OCI-LY7 (cell line): ENCODE measurements at regions not wholly inside any gene's neighbourhood (a gene's known extent, or its start where the extent isn't known, plus 50 kb on each side); places are given as distances from the start of the nearest gene placed in this dataset.

ENCODE experiments used
- BruUV-seq: library from RNA; stranded (reverse); fragments of 400-500 nt; replicated peaks from 2 replicates; lab custom pipeline; 2021; lab: Mats Ljungman, UMichigan
- CTCF ChIA-PET: fragments of 300-600 bp; sonication (Branson Sonifier 250); formaldehyde crosslinking; loops from one replicate; lab custom pipeline; 2022; ENCODE audit warnings: antibody characterized with exemption; ENCODE audit not compliant: unreplicated experiment; lab: Charles Lee
- POLR2A ChIA-PET: fragments of 300-600 bp; sonication (Branson Sonifier 250); formaldehyde crosslinking; loops from one replicate; lab custom pipeline; 2022; ENCODE audit warnings: antibody characterized with exemption; lab: Charles Lee
- DNase-seq: peaks from one replicate; pipeline ENCODE4 v3.0.0-alpha.2; 2015; ENCODE audit warnings: low spot score
- H2AFZ ChIP-seq: fragments of 200-600 bp; sonication (generic), shearing (Covaris generic); 2 replicates; pipeline ENCODE4 v1.6.1; 2014; ENCODE audit warnings: mild to moderate bottlenecking, antibody characterized with exemption, low read length, moderate library complexity
- H3K27ac ChIP-seq: fragments of 200-600 bp; sonication (generic); 2 replicates; pipeline ENCODE4 v1.5.1; 2014; ENCODE audit warnings: mixed run types, low read depth, mild to moderate bottlenecking, moderate library complexity, low read length, inconsistent platforms; ENCODE audit not compliant: poor library complexity, severe bottlenecking
- H3K36me3 ChIP-seq: fragments of 200-600 bp; sonication (generic); 2 replicates; pipeline ENCODE4 v1.6.1; 2014; ENCODE audit warnings: mild to moderate bottlenecking, antibody characterized with exemption, low read length, moderate library complexity, mixed read lengths; ENCODE audit not compliant: insufficient read depth
- H3K4me1 ChIP-seq: fragments of 200-600 bp; sonication (generic); 2 replicates; pipeline ENCODE4 v1.5.1; 2014; ENCODE audit warnings: mild to moderate bottlenecking, low read length; ENCODE audit not compliant: insufficient read depth, poor library complexity, severe bottlenecking
- H3K4me2 ChIP-seq: fragments of 200-600 bp; sonication (generic); 2 replicates; pipeline ENCODE4 v1.6.1; 2014; ENCODE audit warnings: mild to moderate bottlenecking, low read length
- H3K4me3 ChIP-seq: fragments of 200-600 bp; sonication (generic); 2 replicates; pipeline ENCODE4 v1.5.1; 2014; ENCODE audit warnings: mild to moderate bottlenecking, low read depth, low read length; ENCODE audit not compliant: poor library complexity, severe bottlenecking
- H3K79me2 ChIP-seq: fragments of 200-600 bp; sonication (generic); 2 replicates; pipeline ENCODE4 v1.6.1; 2016; ENCODE audit warnings: low read depth, mild to moderate bottlenecking, low read length, moderate library complexity, mixed read lengths; ENCODE audit not compliant: insufficient read depth
- H3K9me2 ChIP-seq: fragments of 200-600 bp; sonication (generic); 2 replicates; pipeline ENCODE4 v1.6.1; 2016; ENCODE audit warnings: mild to moderate bottlenecking, low read length, mixed read lengths; ENCODE audit not compliant: insufficient read depth
- H3K9me3 ChIP-seq: fragments of 200-600 bp; sonication (generic); 2 replicates; pipeline ENCODE4 v1.6.1; 2014; ENCODE audit warnings: mild to moderate bottlenecking, mixed run types, low read length, mixed read lengths
- H4K20me1 ChIP-seq: fragments of 200-600 bp; sonication (generic); 2 replicates; pipeline ENCODE4 v1.6.1; 2014; ENCODE audit warnings: mild to moderate bottlenecking, antibody characterized with exemption, low read length, moderate library complexity, mixed read lengths; ENCODE audit not compliant: insufficient read depth
- CTCF ChIP-seq: fragments of 200-600 bp; sonication (generic); conservative IDR thresholded peaks from 2 replicates; pipeline ENCODE4 v1.5.1; 2014; ENCODE audit warnings: mild to moderate bottlenecking, antibody characterized with exemption, low read length, moderate library complexity, mixed read lengths
- EZH2phosphoT487 ChIP-seq: fragments of 200-600 bp; sonication (generic); IDR thresholded peaks from 2 replicates; pipeline ENCODE4 v1.6.1; 2018; ENCODE audit warnings: low read depth, borderline replicate concordance, mild to moderate bottlenecking, mixed run types, antibody characterized with exemption, low read length, moderate library complexity, mixed read lengths
- intact Hi-C: fragments of 100-400 bp; cut with micrococcal nuclease; formaldehyde crosslinking; loops from one replicate; pipeline ENCODE4 v1.10.0; 2022; ENCODE audit not compliant: unreplicated experiment

DNA sequence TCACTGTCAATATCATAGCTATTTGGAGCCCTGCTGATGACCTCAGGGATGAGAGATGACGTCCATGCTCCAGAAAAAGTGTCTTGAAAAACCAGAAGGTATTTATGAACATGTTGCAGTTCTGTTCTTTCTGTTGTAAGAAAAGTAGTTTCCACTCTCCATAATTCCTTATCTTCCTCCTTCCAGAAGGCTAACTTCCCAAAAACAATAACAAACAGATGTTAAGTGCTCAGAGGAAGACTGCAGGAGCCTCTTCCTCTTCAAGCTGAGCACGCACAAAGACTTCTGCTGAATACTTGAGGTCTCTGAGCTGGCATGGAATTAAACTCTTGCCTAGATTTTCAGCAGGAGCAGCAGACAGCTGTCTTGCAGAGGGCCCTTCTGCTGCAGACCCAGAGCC lies 434.5 kb upstream of the KLHL29 start:
- H3K4me3 ChIP-seq: no peak overlapping the region
- H3K79me2 ChIP-seq: no peaks in the 10 kb centered on the region
- no TSS peak for BruUV-seq
- no peaks in the 10 kb centered on the region for H3K4me1 ChIP-seq
- no peaks in the 10 kb centered on the region for H4K20me1 ChIP-seq
- H3K4me2 ChIP-seq: no peak overlapping the region
- DNase-seq: no peak
- no peak overlapping the region for H2AFZ ChIP-seq
- POLR2A ChIA-PET: no interaction called here
- intact Hi-C loops: no loop called here
- no peaks in the 10 kb centered on the region for H3K36me3 ChIP-seq
- TF ChIP-seq EZH2phosphoT487: no peak
- TF ChIP-seq CTCF: no peak
- CTCF ChIA-PET: no interaction called here
- no peaks in the 10 kb centered on the region for H3K9me2 ChIP-seq
- no peak overlapping the region for H3K27ac ChIP-seq
- H3K9me3 ChIP-seq: no peaks in the 10 kb centered on the region

DNA sequence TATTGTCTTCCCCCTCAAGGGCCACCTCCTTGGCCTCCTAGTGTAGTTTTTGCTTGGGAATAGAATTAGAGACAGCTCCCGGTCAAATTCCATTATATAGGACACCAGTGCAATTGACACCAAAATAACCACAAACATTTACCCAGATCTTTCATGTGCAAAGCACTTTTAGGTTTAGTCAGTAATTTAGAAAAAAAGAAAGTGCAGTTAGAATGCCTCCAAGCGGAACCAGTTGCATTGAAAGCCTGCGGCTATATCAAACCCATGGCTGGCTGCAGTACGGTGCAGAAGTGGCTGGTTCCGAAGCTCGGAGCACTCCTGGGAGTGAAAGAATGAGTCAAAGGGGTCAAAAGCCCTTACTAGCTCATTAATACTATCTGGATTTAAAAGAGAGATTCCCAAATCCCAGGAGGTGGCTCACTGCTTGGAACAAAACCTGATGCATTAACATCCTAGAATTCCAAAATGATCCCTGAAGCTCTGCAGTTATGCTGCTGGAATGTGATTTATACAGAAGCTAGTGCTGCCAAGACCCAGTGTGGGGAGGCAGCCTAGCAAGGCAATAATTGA lies 432.2 kb upstream of the KLHL29 start:
- POLR2A ChIA-PET: interaction anchor here (0.6 kb wide), 1 partner anchor 1135 kb away, joined by 3 read pairs; no protein-coding TSS in a partner anchor
- no peak overlapping the region for H3K4me2 ChIP-seq
- peaks cover 3% of the 10 kb centered on the region for H3K4me1 ChIP-seq
- H3K9me3 ChIP-seq: no peaks in the 10 kb centered on the region
- no peak overlapping the region for H3K4me3 ChIP-seq
- H3K9me2 ChIP-seq: no peaks in the 10 kb centered on the region
- H4K20me1 ChIP-seq: no peaks in the 10 kb centered on the region
- no peak for DNase-seq
- H2AFZ ChIP-seq: no peak overlapping the region
- no peak overlapping the region for H3K27ac ChIP-seq
- CTCF ChIA-PET: no interaction called here
- no peaks in the 10 kb centered on the region for H3K36me3 ChIP-seq
- H3K79me2 ChIP-seq: no peaks in the 10 kb centered on the region
- no TSS peak for BruUV-seq
- intact Hi-C loops: no loop called here
- TF ChIP-seq CTCF (no peak), EZH2phosphoT487 (no peak)

DNA sequence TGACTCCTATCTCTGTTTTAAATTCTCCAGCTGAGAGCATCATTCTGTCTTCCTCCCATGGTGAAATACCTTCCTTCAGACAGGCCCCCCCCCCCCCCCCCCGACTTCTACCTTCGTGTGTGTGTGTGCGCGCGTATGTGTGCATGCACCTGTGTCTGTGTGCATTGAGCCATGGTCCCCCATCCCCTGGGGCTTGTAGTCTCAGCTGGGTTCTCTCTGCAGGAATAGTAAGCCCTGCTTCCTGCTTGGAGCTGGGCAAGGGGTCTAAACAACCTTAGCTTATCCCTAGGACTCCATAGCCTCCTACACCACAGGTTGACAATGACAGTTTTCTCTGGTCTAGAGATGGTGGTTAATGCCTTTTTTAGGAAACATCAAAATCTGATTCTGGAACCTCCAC lies 427.5 kb upstream of the KLHL29 start:
- Histone ChIP-seq H3K9me3 (no peaks in the 10 kb centered on the region), H3K36me3 (no peaks in the 10 kb centered on the region), H3K79me2 (no peaks in the 10 kb centered on the region), H3K4me1 (peaks cover 5% of the 10 kb centered on the region), H3K4me2 (no peak overlapping the region), H4K20me1 (no peaks in the 10 kb centered on the region), H3K9me2 (no peaks in the 10 kb centered on the region), H2AFZ (no peak overlapping the region), H3K4me3 (no peak overlapping the region), H3K27ac (no peak overlapping the region)
- ChIA-PET POLR2A (no interaction called here), CTCF (no interaction called here)
- no TSS peak for BruUV-seq
- peak; percentile 13 for DNase-seq
- no peak for TF ChIP-seq CTCF
- TF ChIP-seq EZH2phosphoT487: no peak
- intact Hi-C loops: no loop called here
